VCaP (cell line): ENCODE measurements at regions not wholly inside any gene's neighbourhood (a gene's known extent, or its start where the extent isn't known, plus 50 kb on each side); places are given as distances from the start of the nearest gene placed in this dataset.

ENCODE experiments used
- H3K27ac ChIP-seq: fragments of 450-650 bp; 2 replicates; pipeline ENCODE4 v1.5.1; 2017
- TF ChIP-seq, protein P1 (sequence below): fragments of 450-650 bp; conservative IDR thresholded peaks from 2 replicates; pipeline ENCODE4 v1.5.1; 2017; ENCODE audit warnings: mild to moderate bottlenecking, moderate library complexity

DNA sequence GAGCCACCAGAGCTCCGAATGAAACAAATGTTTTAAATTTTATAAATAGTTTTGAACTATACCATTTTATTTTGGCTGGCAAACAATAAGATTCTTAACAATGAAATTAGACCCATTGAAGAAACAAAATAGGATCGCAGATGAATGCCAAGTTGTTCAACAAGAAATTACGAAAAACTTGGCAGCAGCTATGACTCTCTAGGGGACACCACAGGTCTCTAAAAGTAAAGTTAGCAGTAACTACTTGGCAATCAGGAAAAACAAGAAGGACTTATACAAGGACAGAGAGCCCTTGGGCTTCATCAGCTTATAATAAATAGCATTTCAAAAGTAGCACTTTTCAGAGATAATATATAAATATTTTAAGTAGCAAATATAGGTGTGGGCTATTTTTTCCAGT lies 603.8 kb upstream of the PSMD7 start:
- H3K27ac ChIP-seq, result no peak overlapping the region
- TF ChIP-seq, protein P1, sequence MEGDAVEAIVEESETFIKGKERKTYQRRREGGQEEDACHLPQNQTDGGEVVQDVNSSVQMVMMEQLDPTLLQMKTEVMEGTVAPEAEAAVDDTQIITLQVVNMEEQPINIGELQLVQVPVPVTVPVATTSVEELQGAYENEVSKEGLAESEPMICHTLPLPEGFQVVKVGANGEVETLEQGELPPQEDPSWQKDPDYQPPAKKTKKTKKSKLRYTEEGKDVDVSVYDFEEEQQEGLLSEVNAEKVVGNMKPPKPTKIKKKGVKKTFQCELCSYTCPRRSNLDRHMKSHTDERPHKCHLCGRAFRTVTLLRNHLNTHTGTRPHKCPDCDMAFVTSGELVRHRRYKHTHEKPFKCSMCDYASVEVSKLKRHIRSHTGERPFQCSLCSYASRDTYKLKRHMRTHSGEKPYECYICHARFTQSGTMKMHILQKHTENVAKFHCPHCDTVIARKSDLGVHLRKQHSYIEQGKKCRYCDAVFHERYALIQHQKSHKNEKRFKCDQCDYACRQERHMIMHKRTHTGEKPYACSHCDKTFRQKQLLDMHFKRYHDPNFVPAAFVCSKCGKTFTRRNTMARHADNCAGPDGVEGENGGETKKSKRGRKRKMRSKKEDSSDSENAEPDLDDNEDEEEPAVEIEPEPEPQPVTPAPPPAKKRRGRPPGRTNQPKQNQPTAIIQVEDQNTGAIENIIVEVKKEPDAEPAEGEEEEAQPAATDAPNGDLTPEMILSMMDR, result no peak

DNA sequence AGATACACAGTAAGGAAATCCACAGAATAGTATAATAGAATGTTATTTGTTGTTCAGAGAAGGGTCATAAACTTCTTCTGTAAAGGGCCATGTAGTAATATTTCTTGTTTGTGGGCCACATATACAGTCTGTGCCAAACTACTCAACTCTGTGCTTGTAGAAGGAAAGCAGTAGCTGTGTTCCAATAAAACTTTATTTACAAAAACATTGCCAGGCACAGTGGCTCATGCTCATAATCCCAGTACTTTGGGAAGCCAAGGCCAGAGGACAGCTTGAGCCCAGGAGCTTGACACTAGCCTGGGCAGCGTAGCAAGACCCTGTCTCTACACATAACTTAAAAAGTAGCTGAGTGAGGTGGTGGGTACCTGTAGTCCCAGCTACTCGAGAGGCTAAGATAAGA lies 612.8 kb upstream of the PSMD7 start:
- TF ChIP-seq, protein P1, result no peak
- no peak overlapping the region for H3K27ac ChIP-seq

DNA sequence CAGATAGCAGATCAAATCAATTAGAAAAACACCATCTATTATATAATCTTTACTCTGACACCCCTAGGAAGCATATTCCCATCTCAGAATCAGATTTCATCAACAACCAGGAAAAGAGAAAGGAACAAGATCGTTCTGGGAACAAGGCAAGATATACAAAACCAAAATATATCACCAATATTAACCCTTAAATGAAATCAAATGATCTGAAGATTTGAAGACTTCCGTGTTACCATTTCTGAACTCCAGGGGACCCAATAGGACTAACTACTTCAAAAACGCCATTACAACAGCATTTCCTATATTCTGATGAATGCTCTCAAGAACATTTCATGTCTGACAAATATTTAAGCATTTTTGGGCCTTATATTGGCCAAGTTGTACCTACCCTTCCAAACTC lies 624.2 kb upstream of the ZFHX3 start:
- TF ChIP-seq, protein P1, result no peak
- no peak overlapping the region for H3K27ac ChIP-seq

DNA sequence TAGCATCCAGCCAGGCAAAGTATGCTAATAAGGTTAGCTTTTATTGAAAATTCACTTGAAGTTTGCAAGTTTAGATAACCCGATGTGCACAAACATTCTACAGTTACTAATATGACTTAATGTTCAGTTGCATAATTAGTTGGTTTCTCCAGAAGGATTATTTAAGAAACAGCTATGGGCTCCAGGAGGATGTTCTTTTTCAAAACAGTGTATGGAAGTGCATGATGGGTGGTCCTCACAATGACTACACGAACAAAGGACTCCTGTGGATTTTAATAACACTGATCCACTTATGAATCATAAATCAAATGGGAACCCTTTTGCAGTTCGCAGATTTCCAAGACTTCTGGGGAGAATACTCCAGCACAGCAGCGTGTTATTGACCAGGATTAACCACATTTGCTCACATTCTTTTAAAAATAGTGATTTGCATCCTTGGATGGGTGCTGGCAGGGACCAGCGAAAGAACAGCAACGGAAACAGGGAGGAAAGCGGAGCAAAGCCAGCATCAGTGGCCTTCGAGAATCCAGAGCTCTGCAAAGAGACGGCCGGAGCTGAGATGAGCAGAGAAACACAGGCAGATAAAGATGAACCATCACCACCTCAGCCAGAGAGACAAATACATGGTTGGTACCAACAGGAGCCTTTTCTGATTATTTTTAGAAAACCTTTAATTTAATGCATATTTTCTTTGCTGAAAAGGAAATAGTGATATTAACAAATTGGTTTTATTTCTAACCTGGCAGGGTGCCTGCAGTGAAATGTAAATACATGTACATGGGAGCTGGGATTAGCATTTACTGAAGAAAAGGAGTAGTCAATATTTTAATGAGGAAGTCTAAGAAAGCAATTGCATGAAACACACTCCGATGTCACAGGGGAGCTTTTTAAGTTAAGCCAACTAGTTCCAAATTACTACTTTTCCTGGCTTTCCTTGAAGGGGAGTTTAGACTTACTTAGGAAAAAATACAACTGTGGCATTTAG lies 623.2 kb upstream of the ZFHX3 start:
- no peak overlapping the region for H3K27ac ChIP-seq
- TF ChIP-seq, protein P1, result no peak

DNA sequence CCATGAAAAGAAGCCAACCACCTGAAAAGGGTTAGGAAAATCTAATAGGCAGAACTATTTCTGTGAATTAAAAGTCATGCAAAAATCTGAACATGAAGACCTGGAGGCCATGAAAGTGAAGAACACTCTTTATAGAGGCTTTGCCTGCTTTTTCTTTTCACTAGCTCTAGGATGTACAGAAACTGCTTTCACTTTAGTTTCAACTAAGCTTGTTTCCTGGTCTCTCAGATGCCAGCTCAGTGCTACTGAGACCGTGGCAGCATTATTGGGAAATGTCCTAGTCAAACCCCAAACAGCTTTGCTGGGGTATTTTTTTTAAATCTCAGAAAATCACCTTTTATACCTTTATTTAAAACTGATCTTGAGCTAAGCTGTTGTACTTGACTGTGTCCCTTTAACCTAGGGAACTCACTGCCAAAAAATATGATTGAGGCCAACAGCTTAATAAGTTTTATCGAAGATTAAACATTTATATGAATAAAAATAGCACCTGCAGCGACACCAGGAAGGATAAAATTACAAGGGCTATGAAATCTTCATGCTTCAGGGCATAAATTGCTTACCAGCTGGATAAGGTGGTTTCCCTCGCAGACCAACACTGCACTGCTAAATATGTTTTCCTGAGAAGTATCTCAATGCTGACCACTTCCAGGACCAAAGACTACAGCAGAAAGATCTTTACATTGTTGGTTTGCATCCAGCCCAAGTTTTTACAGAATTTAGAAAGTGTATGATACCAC lies 621.8 kb upstream of the ZFHX3 start:
- TF ChIP-seq, protein P1, result no peak
- H3K27ac ChIP-seq, result no peak overlapping the region

DNA sequence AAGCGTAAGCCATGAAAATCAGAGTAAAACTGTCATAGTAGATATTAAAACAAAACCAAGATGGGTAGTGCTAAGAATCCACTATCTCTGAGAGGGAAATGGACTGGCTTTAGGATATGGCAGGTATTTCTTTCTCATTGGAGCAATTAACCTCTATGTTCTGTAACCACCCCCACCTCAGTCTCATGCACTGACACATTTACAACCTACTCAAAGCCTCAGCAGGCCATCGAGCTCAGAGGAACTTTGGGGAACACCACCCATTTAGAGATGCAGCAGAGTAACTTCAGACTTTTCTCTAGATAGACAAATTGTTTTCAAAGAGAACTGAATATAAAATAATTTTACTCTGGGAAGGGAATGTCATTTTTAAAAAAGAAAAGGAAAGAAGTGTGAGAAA lies 615.8 kb upstream of the ZFHX3 start:
- no peak overlapping the region for H3K27ac ChIP-seq
- TF ChIP-seq, protein P1, result no peak

DNA sequence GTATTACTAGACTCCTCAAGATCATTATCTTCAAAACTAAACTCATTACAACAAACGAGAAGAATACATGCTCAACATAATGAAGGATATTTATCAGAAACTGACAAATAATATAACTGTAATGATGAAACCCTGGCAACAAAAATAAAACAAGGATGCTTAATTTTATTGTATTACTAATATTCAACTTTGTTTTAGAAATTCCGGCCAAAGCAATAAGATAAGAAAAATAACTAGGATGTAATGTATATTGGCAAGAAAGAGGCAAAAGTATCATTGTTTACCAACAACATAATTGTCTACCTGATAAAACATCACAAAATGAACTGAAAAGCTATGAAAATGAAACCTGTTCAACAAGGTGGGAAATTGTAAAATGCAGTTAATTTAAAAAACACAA lies 588.3 kb upstream of the ZFHX3 start:
- H3K27ac ChIP-seq, result no peak overlapping the region
- TF ChIP-seq, protein P1, result no peak
